HEK293T (cell line): ENCODE measurements at regions not wholly inside any gene's neighbourhood (a gene's known extent, or its start where the extent isn't known, plus 50 kb on each side); places are given as distances from the start of the nearest gene placed in this dataset.
"Not testable (repeated sequence)": the region's sequence is repeated elsewhere in the genome, so short reads cannot be mapped to it uniquely, and the experiment has no call there.

Source experiments
- CTCF ChIA-PET: fragments of 350-600 bp; formaldehyde crosslinking; extraction: SDS; loops from one replicate; lab custom pipeline; 2021; ENCODE audit warnings: antibody characterized with exemption, inconsistent platforms; lab: Yijun Ruan, JAX
- POLR2A ChIA-PET: fragments of 350-600 bp; formaldehyde crosslinking; extraction: SDS; loops from one replicate; lab custom pipeline; 2020; ENCODE audit warnings: antibody characterized with exemption, inconsistent platforms; lab: Yijun Ruan, JAX
- DNase-seq: peaks from one replicate; pipeline ENCODE4 v3.0.0; 2012; ENCODE audit warnings: mixed read lengths; ENCODE audit errors: extremely low spot score
- ARNT ChIP-seq: fragments of 450-650 bp; IDR thresholded peaks from 2 replicates; pipeline ENCODE4 v1.6.1; 2017; ENCODE audit warnings: mild to moderate bottlenecking
- BHLHE40 ChIP-seq: fragments of 450-650 bp; IDR thresholded peaks from 2 replicates; pipeline ENCODE4 v1.6.1; 2016; ENCODE audit warnings: mild to moderate bottlenecking, moderate library complexity, borderline replicate concordance
- CTBP1 ChIP-seq: fragments of 450-650 bp; IDR thresholded peaks from 2 replicates; pipeline ENCODE4 v1.6.1; 2016; ENCODE audit warnings: borderline replicate concordance
- ELF4 ChIP-seq: fragments of 450-650 bp; IDR thresholded peaks from 2 replicates; pipeline ENCODE4 v1.6.1; 2017; ENCODE audit warnings: antibody characterized with exemption
- FOXA1 ChIP-seq: fragments of 450-650 bp; IDR thresholded peaks from 2 replicates; pipeline ENCODE4 v1.6.1; 2016; ENCODE audit warnings: mild to moderate bottlenecking
- FOXK2 ChIP-seq: fragments of 450-650 bp; IDR thresholded peaks from 2 replicates; pipeline ENCODE4 v1.6.1; 2016; ENCODE audit warnings: mild to moderate bottlenecking
- FOXM1 ChIP-seq: fragments of 450-650 bp; IDR thresholded peaks from 2 replicates; pipeline ENCODE4 v1.6.1; 2017; ENCODE audit warnings: mild to moderate bottlenecking, borderline replicate concordance
- HDGF ChIP-seq: fragments of 450-650 bp; IDR thresholded peaks from 2 replicates; pipeline ENCODE4 v1.6.1; 2017; ENCODE audit warnings: antibody characterized with exemption, borderline replicate concordance
- L3MBTL2 ChIP-seq: fragments of 450-650 bp; conservative IDR thresholded peaks from 2 replicates; pipeline ENCODE4 v1.6.1; 2016; ENCODE audit warnings: mild to moderate bottlenecking
- LEF1 ChIP-seq: fragments of 450-650 bp; IDR thresholded peaks from 2 replicates; pipeline ENCODE4 v1.6.1; 2017; ENCODE audit warnings: mild to moderate bottlenecking, borderline replicate concordance
- NFRKB ChIP-seq: fragments of 450-650 bp; IDR thresholded peaks from 2 replicates; pipeline ENCODE4 v1.6.1; 2016; ENCODE audit warnings: mild to moderate bottlenecking, moderate library complexity
- SP1 ChIP-seq: fragments of 450-650 bp; IDR thresholded peaks from 2 replicates; pipeline ENCODE4 v1.6.1; 2017
- SUZ12 ChIP-seq: fragments of 450-650 bp; IDR thresholded peaks from 2 replicates; pipeline ENCODE4 v1.6.1; 2016; ENCODE audit warnings: mild to moderate bottlenecking
- TARDBP ChIP-seq: fragments of 450-650 bp; IDR thresholded peaks from 2 replicates; pipeline ENCODE4 v1.6.1; 2016
- ZNF384 ChIP-seq: fragments of 450-650 bp; IDR thresholded peaks from 2 replicates; pipeline ENCODE4 v1.6.1; 2016
- TF ChIP-seq, protein P1 (sequence below): fragments of 450-650 bp; IDR thresholded peaks from 2 replicates; pipeline ENCODE4 v1.6.1; 2016

- TF ChIP-seq ELF4 (no peak), NFRKB (no peak), ARNT (no peak), FOXA1 (no peak), SUZ12 (no peak), LEF1 (no peak), CTBP1 (no peak), FOXM1 (no peak), ZNF384 (no peak), FOXK2 (no peak), SP1 (no peak)
- TF ChIP-seq, protein P1, sequence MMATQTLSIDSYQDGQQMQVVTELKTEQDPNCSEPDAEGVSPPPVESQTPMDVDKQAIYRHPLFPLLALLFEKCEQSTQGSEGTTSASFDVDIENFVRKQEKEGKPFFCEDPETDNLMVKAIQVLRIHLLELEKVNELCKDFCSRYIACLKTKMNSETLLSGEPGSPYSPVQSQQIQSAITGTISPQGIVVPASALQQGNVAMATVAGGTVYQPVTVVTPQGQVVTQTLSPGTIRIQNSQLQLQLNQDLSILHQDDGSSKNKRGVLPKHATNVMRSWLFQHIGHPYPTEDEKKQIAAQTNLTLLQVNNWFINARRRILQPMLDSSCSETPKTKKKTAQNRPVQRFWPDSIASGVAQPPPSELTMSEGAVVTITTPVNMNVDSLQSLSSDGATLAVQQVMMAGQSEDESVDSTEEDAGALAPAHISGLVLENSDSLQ = no peak
- no peak for DNase-seq
- CTCF ChIA-PET = no interaction called here
- POLR2A ChIA-PET = no interaction called here
Measured at GRCh38 chr2:56589835-56590234, 406.0 kb downstream of the CCDC85A start.

DNA sequence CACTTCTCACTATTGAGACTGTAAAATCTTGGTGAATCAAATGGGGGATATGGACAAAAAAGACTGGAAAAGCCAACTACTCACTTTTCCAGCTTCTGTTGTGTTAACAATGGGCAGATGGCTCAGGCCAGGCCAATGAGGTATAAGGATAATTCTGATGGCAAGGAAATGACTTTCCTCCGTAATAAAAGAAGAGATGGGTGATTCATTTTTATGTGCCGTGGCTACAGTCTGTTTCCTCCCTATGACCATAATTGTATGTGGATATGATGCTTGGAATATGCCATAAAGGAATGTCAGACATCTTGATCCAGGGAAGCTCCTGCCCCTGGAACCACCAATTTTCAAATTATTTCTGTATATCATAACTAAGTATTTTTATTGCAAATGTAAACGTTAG is 406.8 kb downstream of the CCDC85A start:
- no peak for DNase-seq
- CTCF ChIA-PET = no interaction called here
- TF ChIP-seq ARNT (no peak), SP1 (no peak), ZNF384 (no peak), NFRKB (no peak)
- POLR2A ChIA-PET = no interaction called here

GRCh38 chr2:56606086-56606485 is 422.3 kb downstream of the CCDC85A start:
- CTCF ChIA-PET, POLR2A ChIA-PET, DNase-seq: not testable (repeated sequence)

DNA sequence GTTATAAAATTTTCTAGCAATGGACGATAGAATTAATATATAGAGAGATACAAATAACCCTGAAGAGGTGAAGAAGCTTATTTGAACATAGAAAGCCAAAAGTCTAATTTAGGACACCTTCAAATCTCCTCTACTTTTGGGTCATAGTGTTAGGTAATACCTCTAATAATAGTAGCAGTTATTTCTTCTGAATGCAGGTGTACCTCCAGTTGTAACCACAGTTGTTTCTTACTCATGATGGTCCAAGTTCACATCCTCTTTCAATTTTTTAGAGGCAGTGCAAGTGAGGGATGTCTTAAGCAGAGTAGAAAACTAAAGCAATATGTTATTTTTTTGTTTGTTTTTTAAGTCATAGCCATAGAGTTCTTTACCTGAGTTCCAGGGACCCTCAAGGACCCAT is 429.5 kb downstream of the CCDC85A start:
- CTCF ChIA-PET = interaction anchor here (1.0 kb wide), 1 partner anchor 276 kb away, joined by 3 read pairs; no protein-coding TSS in a partner anchor
- TF ChIP-seq BHLHE40 = no peak
- no peak for TF ChIP-seq FOXA1
- no peak for TF ChIP-seq SP1
- TF ChIP-seq CTBP1 = no peak
- no peak for TF ChIP-seq L3MBTL2
- TF ChIP-seq TARDBP = no peak
- no peak for TF ChIP-seq FOXK2
- TF ChIP-seq FOXM1 = no peak
- TF ChIP-seq, protein P1 = no peak
- TF ChIP-seq SUZ12 = no peak
- TF ChIP-seq NFRKB = no peak
- DNase-seq = no peak

GRCh38 chr2:56613920-56614319 is 430.1 kb downstream of the CCDC85A start:
- TF ChIP-seq ARNT (no peak), HDGF (no peak), LEF1 (no peak), BHLHE40 (no peak), FOXM1 (no peak), FOXA1 (no peak), L3MBTL2 (no peak), ELF4 (no peak), SP1 (no peak), ZNF384 (no peak), NFRKB (no peak), FOXK2 (no peak), SUZ12 (no peak), TARDBP (no peak), CTBP1 (no peak)
- TF ChIP-seq, protein P1 = no peak
- no peak for DNase-seq
- POLR2A ChIA-PET = no interaction called here
- CTCF ChIA-PET = no interaction called here

More for the DNA sequence above, 429.5 kb downstream of the CCDC85A start:
- POLR2A ChIA-PET = no interaction called here

DNA sequence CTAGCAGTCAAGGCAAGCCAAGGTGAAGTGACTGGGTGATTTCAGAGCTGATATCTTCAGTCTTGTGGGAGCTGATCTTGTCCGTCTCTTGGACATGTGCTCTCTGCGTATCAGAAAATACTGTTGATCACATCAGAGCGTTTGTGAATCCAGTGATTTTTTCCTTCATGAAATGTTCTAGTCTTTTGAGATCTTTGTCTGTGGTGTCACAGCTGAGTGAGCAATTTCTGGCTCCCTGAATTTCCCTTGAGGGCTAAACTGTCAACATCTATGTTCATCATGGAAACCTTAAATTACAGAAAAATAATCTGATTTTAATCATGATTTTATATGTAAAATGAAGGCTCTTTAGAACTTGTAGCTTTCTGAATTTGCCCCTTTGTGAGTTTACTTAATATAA is 432.0 kb downstream of the CCDC85A start:
- POLR2A ChIA-PET = no interaction called here
- DNase-seq = no peak
- TF ChIP-seq TARDBP = no peak
- no peak for TF ChIP-seq ARNT
- no peak for TF ChIP-seq SUZ12
- TF ChIP-seq CTBP1 = no peak
- TF ChIP-seq, protein P1 = no peak
- TF ChIP-seq BHLHE40 = no peak
- no peak for TF ChIP-seq L3MBTL2
- no peak for TF ChIP-seq HDGF
- TF ChIP-seq SP1 = no peak
- no peak for TF ChIP-seq NFRKB
- no peak for TF ChIP-seq FOXK2
- no peak for TF ChIP-seq ELF4
- TF ChIP-seq FOXA1 = no peak
- TF ChIP-seq ZNF384 = no peak
- no peak for TF ChIP-seq FOXM1
- TF ChIP-seq LEF1 = no peak
- CTCF ChIA-PET = no interaction called here
